SK-N-SH (cell line): ENCODE measurements at regions not wholly inside any gene's neighbourhood (a gene's known extent, or its start where the extent isn't known, plus 50 kb on each side); places are given as distances from the start of the nearest gene placed in this dataset.

Experiments used
- CTCF ChIA-PET: fragments of 300-600, 350-600 bp; formaldehyde crosslinking; extraction: SDS; loops from one replicate; lab custom pipeline; 2021; lab: Yijun Ruan, JAX
- POLR2A ChIA-PET: fragments of 350-600 bp; sonication (Branson Sonifier 250); formaldehyde crosslinking; extraction: SDS; loops from one replicate; lab custom pipeline; 2020; ENCODE audit warnings: antibody characterized with exemption, inconsistent platforms; lab: Yijun Ruan, JAX
- DNase-seq: peaks from one replicate; pipeline ENCODE4 v3.0.0; 2012
- H2AFZ ChIP-seq: fragments of 200-600 bp; sonication (generic); 2 replicates; pipeline ENCODE4 v1.8.1; 2016; ENCODE audit warnings: antibody characterized with exemption, mild to moderate bottlenecking, low read depth
- H3F3A ChIP-seq: fragments of 200-600 bp; sonication (generic); replicated peaks from 2 replicates; pipeline ENCODE3; 2016; ENCODE audit warnings: antibody characterized with exemption, mild to moderate bottlenecking; ENCODE audit not compliant: insufficient read depth
- H3K27ac ChIP-seq, 2 experiments: fragments of 200-500 bp in 1 of 2; fragments of 200-600 bp in 1 of 2; sonication (Bioruptor generic) in 1 of 2; sonication (generic), shearing (Covaris generic) in 1 of 2; 2 replicates each; pipeline versions ENCODE4 v1.5.1 to v1.6.1; 2014 to 2016; ENCODE audit warnings: low read depth in 2 of 2, inconsistent platforms in 1 of 2, low read length in 1 of 2, mild to moderate bottlenecking in 1 of 2, mixed read lengths in 1 of 2
- H3K27me3 ChIP-seq: fragments of 200-600 bp; sonication (generic), shearing (Covaris generic); 2 replicates; pipeline ENCODE4 v1.6.1; 2016; ENCODE audit warnings: mixed run types; ENCODE audit not compliant: insufficient read depth
- H3K36me3 ChIP-seq, 2 experiments: fragments of 200-500 bp in 1 of 2; fragments of 200-600 bp in 1 of 2; sonication (Bioruptor generic) in 1 of 2; sonication (generic) in 1 of 2; replicated peaks in 1 of 2; 2 replicates each; pipeline versions ENCODE3 to v1.5.1; 2014 to 2016; ENCODE audit warnings: low read length in 1 of 2, mild to moderate bottlenecking in 1 of 2; ENCODE audit not compliant: insufficient read depth in 2 of 2, control insufficient read depth in 1 of 2
- H3K4me1 ChIP-seq, 2 experiments: fragments of 200-500 bp in 1 of 2; fragments of 200-600 bp in 1 of 2; sonication (Bioruptor generic) in 1 of 2; sonication (generic), shearing (Covaris generic) in 1 of 2; 2 replicates each; pipeline versions ENCODE4 v1.5.1 to v1.6.1; 2014 to 2016; ENCODE audit warnings: low read depth in 1 of 2, low read length in 1 of 2, mixed run types in 1 of 2; ENCODE audit not compliant: insufficient read depth in 2 of 2, control insufficient read depth in 1 of 2
- H3K4me2 ChIP-seq: fragments of 200-600 bp; sonication (generic), shearing (Covaris generic); 2 replicates; pipeline ENCODE4 v1.6.1; 2017; ENCODE audit warnings: mixed run types
- H3K4me3 ChIP-seq, 2 experiments: fragments of 200-500 bp in 1 of 2; fragments of 200-600 bp in 1 of 2; sonication (Bioruptor generic) in 1 of 2; sonication (generic), shearing (Covaris generic) in 1 of 2; 2 replicates each; pipeline versions ENCODE4 v1.5.1 to v1.8.1; 2014 to 2016; ENCODE audit warnings: low read depth in 2 of 2, inconsistent platforms in 1 of 2, low read length in 1 of 2, mild to moderate bottlenecking in 1 of 2, mixed read lengths in 1 of 2, moderate library complexity in 1 of 2
- H3K79me2 ChIP-seq: fragments of 200-600 bp; sonication (generic); 2 replicates; pipeline ENCODE4 v1.8.1; 2017; ENCODE audit warnings: mild to moderate bottlenecking; ENCODE audit not compliant: insufficient read depth
- H3K9ac ChIP-seq: fragments of 200-600 bp; sonication (generic); 2 replicates; pipeline ENCODE4 v1.6.1; 2017; ENCODE audit warnings: mixed run types
- H3K9me2 ChIP-seq: fragments of 200-600 bp; sonication (generic); 2 replicates; pipeline ENCODE4 v1.6.1; 2017; ENCODE audit warnings: mixed run types
- H3K9me3 ChIP-seq: fragments of 200-600 bp; sonication (generic); 2 replicates; pipeline ENCODE4 v1.6.1; 2017; ENCODE audit warnings: mixed run types, mild to moderate bottlenecking, moderate library complexity
- H4K20me1 ChIP-seq: fragments of 200-600 bp; sonication (generic); 2 replicates; pipeline ENCODE4 v1.6.1; 2017; ENCODE audit warnings: mild to moderate bottlenecking, mixed run types; ENCODE audit not compliant: insufficient read depth
- EP300 ChIP-seq, 2 experiments: IDR thresholded peaks; 2 replicates each; pipeline versions ENCODE4 v1.4.0 to v1.6.1; 2012; ENCODE audit warnings: borderline replicate concordance in 1 of 2, low read depth in 1 of 2, low read length in 1 of 2
- FOXM1 ChIP-seq: IDR thresholded peaks from 2 replicates; pipeline ENCODE4 v1.4.0; 2012; ENCODE audit warnings: low read depth, mild to moderate bottlenecking
- GATA2 ChIP-seq: sonication (generic); formaldehyde crosslinking; IDR thresholded peaks from 2 replicates; pipeline ENCODE4 v1.5.0; 2020; ENCODE audit warnings: mild to moderate bottlenecking, missing genetic modification reagents
- IRF3 ChIP-seq: fragments of 150-350 bp; IDR thresholded peaks from 2 replicates; pipeline ENCODE4 v1.6.1; 2016; ENCODE audit warnings: mild to moderate bottlenecking, low read depth, low read length
- MAX ChIP-seq: IDR thresholded peaks from 2 replicates; pipeline ENCODE4 v1.4.0; 2012; ENCODE audit warnings: low read depth
- MEF2A ChIP-seq: IDR thresholded peaks from 2 replicates; pipeline ENCODE4 v1.4.0; 2012; ENCODE audit warnings: low read depth, borderline replicate concordance
- PBX3 ChIP-seq: IDR thresholded peaks from 2 replicates; pipeline ENCODE4; 2012
- RAD21 ChIP-seq: IDR thresholded peaks from 2 replicates; pipeline ENCODE4 v1.6.1; 2012; ENCODE audit warnings: mild to moderate bottlenecking, low read length
- RCOR1 ChIP-seq: fragments of 150-350 bp; IDR thresholded peaks from 2 replicates; pipeline ENCODE4 v1.6.1; 2017; ENCODE audit warnings: antibody characterized with exemption, low read length
- REST ChIP-seq: IDR thresholded peaks from 2 replicates; pipeline ENCODE4 v1.6.1; 2012; ENCODE audit warnings: mild to moderate bottlenecking, low read depth, low read length, moderate library complexity
- SIN3A ChIP-seq: IDR thresholded peaks from 2 replicates; pipeline ENCODE4 v1.6.1; 2012; ENCODE audit warnings: low read depth, mild to moderate bottlenecking, low read length, moderate library complexity, borderline replicate concordance
- TCF12 ChIP-seq: IDR thresholded peaks from 2 replicates; pipeline ENCODE4 v1.4.0; 2012
- TEAD4 ChIP-seq: IDR thresholded peaks from 2 replicates; pipeline ENCODE4 v1.4.0; 2012; ENCODE audit warnings: mild to moderate bottlenecking, borderline replicate concordance; ENCODE audit not compliant: insufficient read depth
- USF2 ChIP-seq: fragments of 150-350 bp; IDR thresholded peaks from 2 replicates; pipeline ENCODE4 v1.6.1; 2017; ENCODE audit warnings: antibody characterized with exemption, low read length, low read depth, borderline replicate concordance
- WGBS: methylation state at CpG from one replicate; pipeline ENCODE4 v1.1.6; 2017; ENCODE audit warnings: low lambda C conversion rate; 5-methylcytosine and 5-hydroxymethylcytosine counted together

- no peaks in the 10 kb centered on the region for H3K27me3 ChIP-seq
- no peak overlapping the region for H3K27ac ChIP-seq
- no peak overlapping the region for H3K9ac ChIP-seq
- no peaks in the 10 kb centered on the region for H3K9me3 ChIP-seq
- no peaks in the 10 kb centered on the region for H3K79me2 ChIP-seq
- CTCF ChIA-PET = no interaction called here
- POLR2A ChIA-PET = no interaction called here
- H2AFZ ChIP-seq = no peak overlapping the region
- DNase-seq = no peak
- no peak overlapping the region for H3K4me2 ChIP-seq
- no peaks in the 10 kb centered on the region for H3K4me1 ChIP-seq
- H4K20me1 ChIP-seq = no peaks in the 10 kb centered on the region
- no peaks in the 10 kb centered on the region for H3F3A ChIP-seq
- H3K36me3 ChIP-seq = no peaks in the 10 kb centered on the region
- no peaks in the 10 kb centered on the region for H3K9me2 ChIP-seq
- WGBS = 87% methylated on average over 4 of the region's 4 CpGs
- TF ChIP-seq SIN3A (no peak), GATA2 (no peak), PBX3 (no peak), RCOR1 (no peak), EP300 (IDR thresholded peaks at IDR 0.05; ENCODE audit: borderline replicate concordance in 1 of 2, low read depth in 1 of 2, low read length in 1 of 2) (no peak), TCF12 (no peak), REST (no peak), TEAD4 (no peak), MEF2A (no peak), FOXM1 (no peak), MAX (no peak), USF2 (no peak), IRF3 (no peak), RAD21 (no peak)
- TF ChIP-seq, all 33 proteins: peak for 0
- H3K4me3 ChIP-seq = no peak overlapping the region
Observed at GRCh38 chr16:64313726-64314125, 808.1 kb downstream of the CDH11 start.
